ENCODE measurements at regions not wholly inside any gene's neighbourhood (a gene's known extent, or its start where the extent isn't known, plus 50 kb on each side); places are given as distances from the start of the nearest gene placed in this dataset.

DNA sequence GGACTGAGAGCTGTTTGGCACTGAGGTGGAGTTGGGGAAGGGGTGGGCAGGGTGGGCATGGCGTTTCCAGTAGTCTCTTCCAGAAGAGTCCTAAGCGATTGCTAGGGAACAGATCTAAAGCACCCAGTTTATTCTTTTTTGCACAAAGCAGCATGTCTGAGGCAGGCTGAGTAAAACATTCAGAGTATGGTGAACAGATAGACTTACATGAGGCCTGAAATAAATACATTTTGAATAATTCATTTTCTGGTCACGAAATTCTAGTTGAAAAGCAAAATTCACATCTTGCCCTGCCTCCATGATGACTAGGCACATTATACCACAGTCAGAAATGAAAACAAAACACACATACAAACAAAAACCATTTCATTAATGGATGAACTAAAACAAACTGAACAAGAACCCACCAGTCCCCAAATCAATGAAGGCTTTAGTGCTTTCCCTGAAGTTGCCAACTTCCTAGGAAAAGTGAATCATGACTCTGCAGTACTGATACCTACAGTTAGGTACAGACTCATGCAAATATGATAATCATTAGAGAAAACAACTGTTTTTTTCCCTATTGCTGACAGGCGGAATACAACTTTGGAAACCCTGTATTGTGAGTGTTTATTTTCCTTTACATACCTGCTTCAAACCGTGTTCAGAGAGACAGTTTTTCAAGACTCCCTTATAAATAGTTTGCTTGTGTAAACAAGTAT is 702.9 kb upstream of the POU3F2 start:
- Histone ChIP-seq H3K36me3 (no peaks in the 10 kb centered on the region), H3K4me1 (ENCODE audit: control insufficient read depth in 1 of 2, low read depth in 2 of 2) (no peaks in the 10 kb centered on the region), H3K4me3 (no peak overlapping the region), H3K27ac (no peak overlapping the region), H3K27me3 (replicated peaks; ENCODE audit: insufficient read depth) (no peaks in the 10 kb centered on the region), H3K9me3 (no peaks in the 10 kb centered on the region)
- DNase-seq (ENCODE audit: low spot score) (no peak), ATAC-seq (ENCODE audit: insufficient number of reproducible peaks, low FRiP score, low read depth) (no peak)
- no peak for TF ChIP-seq CTCF (IDR thresholded peaks at IDR 0.05)

GRCh38 chr6:98136333-98136732 is 698.0 kb upstream of the POU3F2 start:
- Histone ChIP-seq H3K27me3 (replicated peaks; ENCODE audit: insufficient read depth) (no peaks in the 10 kb centered on the region), H3K9me3 (no peaks in the 10 kb centered on the region), H3K4me1 (ENCODE audit: control insufficient read depth in 1 of 2, low read depth in 2 of 2) (no peaks in the 10 kb centered on the region), H3K36me3 (no peaks in the 10 kb centered on the region), H3K4me3 (no peak overlapping the region), H3K27ac (no peak overlapping the region)
- DNase-seq (ENCODE audit: low spot score) (no peak), ATAC-seq (ENCODE audit: insufficient number of reproducible peaks, low FRiP score, low read depth) (no peak)
- TF ChIP-seq CTCF (IDR thresholded peaks at IDR 0.05) = no peak

- TF ChIP-seq CTCF (IDR thresholded peaks at IDR 0.05) = no peak
- Histone ChIP-seq H3K36me3 (no peaks in the 10 kb centered on the region), H3K4me3 (no peak overlapping the region), H3K27me3 (replicated peaks; ENCODE audit: insufficient read depth) (no peaks in the 10 kb centered on the region), H3K4me1 (ENCODE audit: control insufficient read depth in 1 of 2, low read depth in 2 of 2) (no peaks in the 10 kb centered on the region), H3K9me3 (no peaks in the 10 kb centered on the region), H3K27ac (no peak overlapping the region)
- ATAC-seq (ENCODE audit: insufficient number of reproducible peaks, low FRiP score, low read depth) = no peak
- no peak for DNase-seq (ENCODE audit: low spot score)
Measured at GRCh38 chr6:98137391-98137790, 697.0 kb upstream of the POU3F2 start.

- H3K27me3 ChIP-seq (replicated peaks; ENCODE audit: insufficient read depth) = no peaks in the 10 kb centered on the region
- no peaks in the 10 kb centered on the region for H3K9me3 ChIP-seq
- DNase-seq (ENCODE audit: low spot score) (no peak), ATAC-seq (ENCODE audit: insufficient number of reproducible peaks, low FRiP score, low read depth) (no peak)
- no peaks in the 10 kb centered on the region for H3K36me3 ChIP-seq
- no peak for TF ChIP-seq CTCF (IDR thresholded peaks at IDR 0.05)
- H3K4me3 ChIP-seq = no peak overlapping the region
- H3K4me1 ChIP-seq (ENCODE audit: control insufficient read depth in 1 of 2, low read depth in 2 of 2) = no peaks in the 10 kb centered on the region
- no peak overlapping the region for H3K27ac ChIP-seq
Measured at GRCh38 chr6:98142839-98143238, 691.5 kb upstream of the POU3F2 start.

- H3K4me1 ChIP-seq (ENCODE audit: control insufficient read depth in 1 of 2, low read depth in 2 of 2) = no peaks in the 10 kb centered on the region
- H3K27me3 ChIP-seq (replicated peaks; ENCODE audit: insufficient read depth) = no peaks in the 10 kb centered on the region
- H3K4me3 ChIP-seq = no peak overlapping the region
- H3K36me3 ChIP-seq = no peaks in the 10 kb centered on the region
- DNase-seq (ENCODE audit: low spot score) (no peak), ATAC-seq (ENCODE audit: insufficient number of reproducible peaks, low FRiP score, low read depth) (no peak)
- TF ChIP-seq CTCF (IDR thresholded peaks at IDR 0.05) = no peak
- H3K27ac ChIP-seq = no peak overlapping the region
- H3K9me3 ChIP-seq = no peaks in the 10 kb centered on the region
Measured at GRCh38 chr6:98146656-98147055, 687.7 kb upstream of the POU3F2 start.
